Endothelial cell (in vitro differentiated cells): ENCODE measurements at regions not wholly inside any gene's neighbourhood (a gene's known extent, or its start where the extent isn't known, plus 50 kb on each side); places are given as distances from the start of the nearest gene placed in this dataset.

Experiments
- DNase-seq: peaks from one replicate; pipeline ENCODE4 v3.0.0; 2021; ENCODE audit warnings: low spot score
- H3K27ac Mint-ChIP-seq: one replicate; pipeline ENCODE4 v1.8.0; 2021; ENCODE audit warnings: mixed read lengths, inconsistent platforms; ENCODE audit not compliant: unreplicated experiment
- H3K27me3 Mint-ChIP-seq: one replicate; pipeline ENCODE4 v1.8.0; 2021; ENCODE audit warnings: mild to moderate bottlenecking, moderate library complexity, mixed read lengths, inconsistent platforms; ENCODE audit not compliant: unreplicated experiment
- H3K36me3 Mint-ChIP-seq: one replicate; pipeline ENCODE4 v1.8.0; 2021; ENCODE audit warnings: mild to moderate bottlenecking, low read depth, mixed read lengths, inconsistent platforms; ENCODE audit not compliant: unreplicated experiment
- H3K4me1 Mint-ChIP-seq: one replicate; pipeline ENCODE4 v1.8.0; 2021; ENCODE audit warnings: mild to moderate bottlenecking, mixed read lengths, inconsistent platforms; ENCODE audit not compliant: unreplicated experiment
- H3K4me3 Mint-ChIP-seq: one replicate; pipeline ENCODE4 v1.8.0; 2021; ENCODE audit warnings: mild to moderate bottlenecking, mixed read lengths, inconsistent platforms; ENCODE audit not compliant: unreplicated experiment
- H3K9me3 Mint-ChIP-seq: one replicate; pipeline ENCODE4 v1.8.0; 2021; ENCODE audit warnings: mixed read lengths, inconsistent platforms; ENCODE audit not compliant: unreplicated experiment
- TF ChIP-seq, protein P1 (sequence below): fragments of 200-600 bp; sonication (generic); IDR thresholded peaks from one replicate; pipeline ENCODE4 v1.5.0; 2021; ENCODE audit warnings: antibody characterized with exemption; ENCODE audit not compliant: unreplicated experiment

DNA sequence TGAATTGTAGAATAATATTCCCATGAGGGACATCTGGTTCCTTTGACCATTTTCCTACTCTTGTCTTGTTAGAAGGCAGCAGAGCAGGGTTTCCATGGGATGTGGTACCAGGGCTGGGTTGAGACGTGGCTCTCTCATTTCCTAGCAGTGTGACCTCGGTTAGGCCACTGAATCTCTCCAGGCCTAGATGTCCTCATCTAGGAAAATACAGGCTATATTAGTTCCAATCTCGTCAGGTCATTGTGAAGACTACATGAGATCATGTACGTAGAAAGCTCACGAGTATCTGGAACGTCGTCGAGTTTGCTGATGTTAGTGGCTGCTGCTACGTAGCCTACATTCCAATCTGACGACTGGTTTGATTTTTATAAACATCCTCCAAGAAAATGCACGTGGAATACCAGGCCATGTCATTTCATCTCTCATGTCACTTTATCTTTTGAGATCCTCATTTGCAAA lies 278.2 kb upstream of the GATB start:
- DNase-seq = no peak
- Mint-ChIP-seq H3K27me3 (peaks cover 1% of the 10 kb centered on the region), H3K9me3 (peaks cover under 1% of the 10 kb centered on the region), H3K27ac (no peak overlapping the region), H3K36me3 (no peaks in the 10 kb centered on the region), H3K4me1 (peaks cover 1% of the 10 kb centered on the region), H3K4me3 (no peak overlapping the region)
- TF ChIP-seq, protein P1, sequence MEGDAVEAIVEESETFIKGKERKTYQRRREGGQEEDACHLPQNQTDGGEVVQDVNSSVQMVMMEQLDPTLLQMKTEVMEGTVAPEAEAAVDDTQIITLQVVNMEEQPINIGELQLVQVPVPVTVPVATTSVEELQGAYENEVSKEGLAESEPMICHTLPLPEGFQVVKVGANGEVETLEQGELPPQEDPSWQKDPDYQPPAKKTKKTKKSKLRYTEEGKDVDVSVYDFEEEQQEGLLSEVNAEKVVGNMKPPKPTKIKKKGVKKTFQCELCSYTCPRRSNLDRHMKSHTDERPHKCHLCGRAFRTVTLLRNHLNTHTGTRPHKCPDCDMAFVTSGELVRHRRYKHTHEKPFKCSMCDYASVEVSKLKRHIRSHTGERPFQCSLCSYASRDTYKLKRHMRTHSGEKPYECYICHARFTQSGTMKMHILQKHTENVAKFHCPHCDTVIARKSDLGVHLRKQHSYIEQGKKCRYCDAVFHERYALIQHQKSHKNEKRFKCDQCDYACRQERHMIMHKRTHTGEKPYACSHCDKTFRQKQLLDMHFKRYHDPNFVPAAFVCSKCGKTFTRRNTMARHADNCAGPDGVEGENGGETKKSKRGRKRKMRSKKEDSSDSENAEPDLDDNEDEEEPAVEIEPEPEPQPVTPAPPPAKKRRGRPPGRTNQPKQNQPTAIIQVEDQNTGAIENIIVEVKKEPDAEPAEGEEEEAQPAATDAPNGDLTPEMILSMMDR = no peak

DNA sequence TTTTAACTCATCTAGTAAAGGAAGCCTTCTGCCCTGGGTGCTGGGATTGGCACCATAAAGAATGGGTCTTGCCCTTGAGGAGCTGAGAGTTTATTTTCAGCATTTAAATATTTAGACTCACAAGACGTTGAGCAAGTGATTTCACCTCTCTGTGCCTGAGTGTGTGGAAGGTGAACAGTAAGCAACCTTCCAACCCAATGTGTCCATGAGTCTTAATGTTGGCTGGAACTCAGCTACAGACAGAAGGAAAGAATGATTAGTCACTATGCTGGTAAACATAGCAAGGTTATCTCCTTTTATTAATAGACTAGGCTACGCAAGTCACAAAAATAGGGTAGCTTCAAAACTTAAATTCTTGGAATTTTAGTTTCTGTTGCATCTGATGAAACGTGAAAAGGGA lies 277.4 kb upstream of the GATB start:
- Mint-ChIP-seq H3K9me3 (no peaks in the 10 kb centered on the region), H3K4me1 (no peaks in the 10 kb centered on the region)
- TF ChIP-seq, protein P1 = no peak

DNA sequence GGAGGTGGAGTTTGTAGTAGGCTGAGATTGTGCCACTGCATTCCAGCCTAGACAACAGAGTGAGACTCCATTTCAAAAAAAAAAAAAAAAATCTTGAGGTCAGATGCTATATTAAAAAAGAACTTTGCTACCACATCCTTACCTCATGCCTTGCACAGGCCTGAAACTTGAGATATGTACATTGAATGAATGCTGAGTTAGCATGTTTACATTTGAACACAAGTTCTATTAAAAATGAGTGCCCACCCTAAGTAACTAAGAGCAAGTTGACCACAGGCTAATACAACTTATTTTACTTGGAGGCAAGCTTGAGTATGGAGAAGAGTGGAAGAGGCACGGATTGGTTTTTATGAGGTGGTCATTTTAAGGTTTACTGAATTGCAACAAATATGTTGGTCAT lies 276.6 kb upstream of the GATB start:
- Mint-ChIP-seq H3K9me3 (no peaks in the 10 kb centered on the region), H3K4me1 (no peaks in the 10 kb centered on the region), H3K27ac (no peak overlapping the region), H3K27me3 (peaks cover 1% of the 10 kb centered on the region), H3K4me3 (no peak overlapping the region), H3K36me3 (no peaks in the 10 kb centered on the region)
- DNase-seq = no peak
- TF ChIP-seq, protein P1 = no peak

More for the DNA sequence above, 277.4 kb upstream of the GATB start:
- H3K27ac Mint-ChIP-seq = no peak overlapping the region
- H3K4me3 Mint-ChIP-seq = no peak overlapping the region
- H3K36me3 Mint-ChIP-seq = no peaks in the 10 kb centered on the region
- no peak for DNase-seq
- H3K27me3 Mint-ChIP-seq = peaks cover 1% of the 10 kb centered on the region

DNA sequence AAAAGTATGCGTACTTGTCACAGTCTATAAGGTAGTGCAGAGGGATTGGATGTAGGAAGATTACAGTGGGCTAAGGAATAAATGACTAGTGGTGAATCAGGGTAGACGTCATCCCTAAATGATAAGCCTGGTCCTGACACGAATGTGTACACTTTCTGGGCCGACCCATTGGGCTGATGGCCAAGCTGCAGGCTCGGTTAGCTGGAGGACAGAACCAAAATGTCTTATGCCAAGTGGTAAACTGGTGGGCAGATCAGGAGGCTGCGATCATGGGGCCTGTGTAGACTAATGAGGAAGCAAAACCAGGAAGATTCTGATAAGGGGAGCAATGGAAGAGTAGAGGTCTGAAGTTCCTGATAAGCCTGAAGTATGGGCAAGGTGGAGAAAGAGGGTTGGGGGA lies 272.8 kb upstream of the GATB start:
- TF ChIP-seq, protein P1 = no peak
- Mint-ChIP-seq H3K27me3 (peaks cover 4% of the 10 kb centered on the region), H3K9me3 (no peaks in the 10 kb centered on the region), H3K4me3 (no peak overlapping the region), H3K4me1 (no peaks in the 10 kb centered on the region), H3K36me3 (no peaks in the 10 kb centered on the region), H3K27ac (no peak overlapping the region)
- DNase-seq = no peak

DNA sequence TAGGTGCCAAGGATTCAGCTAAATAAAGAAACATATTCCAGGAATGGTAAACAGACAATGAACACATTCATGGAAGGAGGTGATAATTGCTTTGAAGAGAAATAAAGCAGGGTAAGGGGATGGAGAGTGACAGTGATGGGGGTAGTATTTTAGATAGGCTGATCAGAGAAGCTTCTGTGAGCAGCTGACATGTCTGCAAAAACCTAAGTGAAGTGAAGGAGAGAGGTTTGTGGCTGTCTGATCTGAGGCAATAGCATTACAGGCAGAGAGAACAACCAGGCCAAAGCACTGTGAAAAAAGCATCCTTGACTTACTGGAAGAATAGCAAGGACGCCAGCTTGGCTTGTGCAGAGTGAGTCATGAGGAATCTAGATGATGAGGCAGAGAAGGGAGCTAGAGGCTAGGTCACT lies 271.9 kb upstream of the GATB start:
- Mint-ChIP-seq H3K36me3 (no peaks in the 10 kb centered on the region), H3K4me1 (no peaks in the 10 kb centered on the region), H3K9me3 (no peaks in the 10 kb centered on the region), H3K27me3 (peaks cover 4% of the 10 kb centered on the region), H3K4me3 (no peak overlapping the region), H3K27ac (no peak overlapping the region)
- TF ChIP-seq, protein P1 = no peak
- DNase-seq = no peak
